SK-N-SH treated with all-trans-retinoic acid at 6 μM for 48 hours (cell line): ENCODE measurements at regions not wholly inside any gene's neighbourhood (a gene's known extent, or its start where the extent isn't known, plus 50 kb on each side); places are given as distances from the start of the nearest gene placed in this dataset.

Experiments used
- CREB5 ChIP-seq: fragments of 250-450 bp; sonication (Bioruptor Pico); IDR thresholded peaks from 2 replicates; pipeline ENCODE4 v1.5.1; 2020; ENCODE audit warnings: low read depth, mild to moderate bottlenecking, moderate library complexity
- ESRRG ChIP-seq: fragments of 250-450 bp; sonication (Bioruptor Pico); IDR thresholded peaks from 2 replicates; pipeline ENCODE4 v1.6.1; 2021; ENCODE audit warnings: mild to moderate bottlenecking

- TF ChIP-seq ESRRG, result no peak
- no peak for TF ChIP-seq CREB5
Measured at GRCh38 chr17:62160816-62161215, 95.7 kb upstream of the MED13 start.
